ENCODE measurements at regions not wholly inside any gene's neighbourhood (a gene's known extent, or its start where the extent isn't known, plus 50 kb on each side); places are given as distances from the start of the nearest gene placed in this dataset.

DNA sequence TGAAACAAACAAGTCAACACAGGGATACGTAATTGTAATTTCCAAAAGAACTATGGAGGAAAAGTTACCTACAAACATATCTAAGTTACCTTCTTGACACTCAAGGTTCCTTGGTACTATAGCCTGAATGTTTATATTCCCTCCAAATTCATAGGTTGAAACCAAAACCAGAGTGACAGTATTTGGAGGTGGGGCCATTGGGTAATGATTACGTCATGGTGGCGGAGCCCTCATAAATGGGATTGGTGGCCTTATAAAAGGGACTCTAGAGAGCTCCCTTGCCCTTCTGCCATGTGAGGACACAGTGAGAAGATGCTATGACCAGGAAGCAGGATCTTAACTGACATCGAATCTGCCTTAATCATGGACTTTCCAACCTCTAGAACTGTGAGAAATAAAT, 87.3 kb downstream of the PMAIP1 start (continued):
- TF ChIP-seq NRF1 (IDR thresholded peaks at IDR 0.05; ENCODE audit: low read depth, low read length) (no peak), CHD1 (IDR thresholded peaks at IDR 0.05; ENCODE audit: low read depth, low read length) (no peak), TBP (IDR thresholded peaks at IDR 0.05; ENCODE audit: low read depth, low read length) (no peak), SP2 (IDR thresholded peaks at IDR 0.05; ENCODE audit: low read length) (no peak), EP300 (IDR thresholded peaks at IDR 0.05; ENCODE audit: borderline replicate concordance in 1 of 2, low read depth in 2 of 2, low read length in 2 of 2) (no peak), EZH2 (IDR thresholded peaks at IDR 0.05; ENCODE audit: low read depth, low read length, severe bottlenecking) (no peak), CREB1 (IDR thresholded peaks at IDR 0.05) (no peak)
- TF ChIP-seq, protein P1, sequence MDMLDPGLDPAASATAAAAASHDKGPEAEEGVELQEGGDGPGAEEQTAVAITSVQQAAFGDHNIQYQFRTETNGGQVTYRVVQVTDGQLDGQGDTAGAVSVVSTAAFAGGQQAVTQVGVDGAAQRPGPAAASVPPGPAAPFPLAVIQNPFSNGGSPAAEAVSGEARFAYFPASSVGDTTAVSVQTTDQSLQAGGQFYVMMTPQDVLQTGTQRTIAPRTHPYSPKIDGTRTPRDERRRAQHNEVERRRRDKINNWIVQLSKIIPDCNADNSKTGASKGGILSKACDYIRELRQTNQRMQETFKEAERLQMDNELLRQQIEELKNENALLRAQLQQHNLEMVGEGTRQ (IDR thresholded peaks at IDR 0.05; ENCODE audit: low read length) = no peak

Measured in H1 (cell line).